NCI-H345 treated with DMSO at 0.1 percent for 48 hours (cell line): ENCODE measurements at regions not wholly inside any gene's neighbourhood (a gene's known extent, or its start where the extent isn't known, plus 50 kb on each side); places are given as distances from the start of the nearest gene placed in this dataset.
"Not testable (repeated sequence)": the region's sequence is repeated elsewhere in the genome, so short reads cannot be mapped to it uniquely, and the experiment has no call there.

Experiments
- DNase-seq: peaks from one replicate; lab custom pipeline; 2025; ENCODE audit not compliant: unreplicated experiment; lab: John Stamatoyannopoulos, UW

- DNase-seq = no peak
Measured at GRCh38 chr16:76800196-76800595, 390.8 kb upstream of the MON1B start.

GRCh38 chr16:76801357-76801756, 389.6 kb upstream of the MON1B start:
- no peak for DNase-seq

GRCh38 chr16:76816475-76816874, 374.5 kb upstream of the MON1B start:
- DNase-seq = no peak

GRCh38 chr16:76818606-76819181, 372.3 kb upstream of the MON1B start:
- no peak for DNase-seq

GRCh38 chr16:76819226-76819916, 371.6 kb upstream of the MON1B start:
- DNase-seq = no peak

- no peak for DNase-seq
Measured at GRCh38 chr16:76824221-76824620, 366.8 kb upstream of the MON1B start.

GRCh38 chr16:76824791-76825190, 366.2 kb upstream of the MON1B start:
- no peak for DNase-seq

GRCh38 chr16:76835339-76835738, 355.7 kb upstream of the MON1B start:
- no peak for DNase-seq

- no peak for DNase-seq
Measured at GRCh38 chr16:76835779-76836300, 355.1 kb upstream of the MON1B start.

GRCh38 chr16:76837872-76838271, 353.1 kb upstream of the MON1B start:
- DNase-seq = no peak

- no peak for DNase-seq
Measured at GRCh38 chr16:76854234-76854633, 336.8 kb upstream of the MON1B start.

GRCh38 chr16:76856112-76856511, 334.9 kb upstream of the MON1B start:
- DNase-seq = no peak

- DNase-seq = no peak
Measured at GRCh38 chr16:76857402-76857801, 333.6 kb upstream of the MON1B start.

- DNase-seq = no peak
Measured at GRCh38 chr16:76862901-76863300, 328.1 kb upstream of the MON1B start.

- DNase-seq = no peak
Measured at GRCh38 chr16:76866994-76867393, 324.0 kb upstream of the MON1B start.

- DNase-seq = no peak
Measured at GRCh38 chr16:76875898-76876297, 315.1 kb upstream of the MON1B start.

GRCh38 chr16:76879420-76879819, 311.6 kb upstream of the MON1B start:
- DNase-seq = no peak

- DNase-seq = not testable (repeated sequence)
Measured at GRCh38 chr16:76880523-76880922, 310.5 kb upstream of the MON1B start.

GRCh38 chr16:76882105-76882504, 308.9 kb upstream of the MON1B start:
- DNase-seq = no peak

- no peak for DNase-seq
Measured at GRCh38 chr16:76883076-76883475, 307.9 kb upstream of the MON1B start.

GRCh38 chr16:76885776-76886537, 305.0 kb upstream of the MON1B start:
- DNase-seq = no peak

- no peak for DNase-seq
Measured at GRCh38 chr16:76897816-76898215, 293.2 kb upstream of the MON1B start.
